NAMALWA (cell line): ENCODE measurements at regions not wholly inside any gene's neighbourhood (a gene's known extent, or its start where the extent isn't known, plus 50 kb on each side); places are given as distances from the start of the nearest gene placed in this dataset.
"Not testable (repeated sequence)": the region's sequence is repeated elsewhere in the genome, so short reads cannot be mapped to it uniquely, and the experiment has no call there.

Source experiments
- DNase-seq: peaks from one replicate; pipeline ENCODE4 v3.0.0-alpha.2; 2015; ENCODE audit warnings: low spot score

DNA sequence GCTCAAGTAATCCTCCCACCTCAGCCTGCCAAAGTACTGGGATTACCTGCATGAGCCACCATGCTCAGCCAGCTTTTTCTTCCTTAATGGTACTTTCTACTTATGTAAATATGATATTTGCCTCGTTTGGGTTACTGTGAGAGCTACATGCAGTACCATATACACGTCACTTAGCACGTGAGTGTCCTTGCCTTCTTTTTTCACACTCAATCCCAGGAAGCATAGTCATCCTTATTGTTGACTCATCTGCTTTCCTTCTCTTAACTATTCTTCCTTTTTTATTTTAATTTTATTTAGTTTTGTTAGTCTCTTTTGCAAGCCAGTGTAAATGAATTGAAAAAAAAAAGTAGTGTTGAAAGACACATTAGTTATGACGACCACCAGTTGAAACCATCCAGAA is 205.9 kb downstream of the HIPK3 start:
- DNase-seq, result no peak

DNA sequence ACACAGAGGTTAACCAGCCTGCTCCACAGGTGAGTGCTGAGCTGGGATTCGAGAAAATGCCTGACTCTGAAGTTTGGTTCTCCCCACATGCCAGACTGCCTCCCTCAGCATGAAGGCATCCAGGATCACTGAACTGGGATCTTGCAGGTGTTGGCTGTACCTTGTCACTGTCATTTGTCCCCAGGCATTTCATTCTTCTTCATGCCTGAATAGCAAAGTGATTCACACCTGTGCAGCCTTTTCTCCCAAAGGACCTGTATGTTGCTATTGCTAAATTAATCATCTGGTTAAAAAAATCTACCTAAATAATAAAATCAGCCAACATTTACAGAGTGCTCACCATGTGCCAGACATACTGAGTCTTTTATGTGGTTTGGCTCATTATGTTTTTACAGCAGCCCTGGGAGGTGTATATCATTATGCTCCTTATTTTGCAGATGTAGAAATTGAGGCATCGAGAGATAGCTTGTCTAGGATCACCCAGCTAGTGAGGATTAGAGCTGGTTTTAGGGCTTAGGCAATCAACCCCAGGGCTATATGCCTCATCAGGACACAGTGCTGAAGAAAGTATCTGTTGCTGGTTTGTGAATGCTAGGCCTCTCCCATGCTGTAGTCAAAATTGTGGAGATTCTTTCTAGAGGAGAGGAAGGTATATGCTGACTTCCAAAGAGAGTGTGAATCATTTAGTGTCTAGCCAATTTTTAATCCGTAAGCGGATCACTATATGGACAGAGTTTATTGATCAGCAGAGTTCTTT is 204.4 kb downstream of the HIPK3 start:
- no peak for DNase-seq

DNA sequence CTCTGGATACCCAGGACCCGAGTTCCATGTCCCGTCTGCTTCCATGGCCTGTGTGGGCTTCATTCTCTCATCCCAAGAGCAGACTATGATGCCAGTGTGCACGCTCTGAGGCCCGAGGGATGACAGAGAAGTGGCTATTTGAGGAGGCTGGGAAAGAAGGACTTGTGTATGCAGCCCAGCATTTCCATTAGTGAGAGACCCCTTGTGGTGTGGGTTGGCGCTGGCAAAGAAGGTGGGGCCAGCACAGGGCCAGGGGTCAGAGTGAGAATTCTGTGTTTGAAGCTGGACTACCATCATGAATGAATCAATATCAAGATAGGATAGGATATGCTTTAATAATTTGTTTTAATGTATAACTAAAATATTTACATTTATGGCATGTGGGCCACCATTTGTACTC is 200.8 kb downstream of the HIPK3 start:
- DNase-seq, result no peak

DNA sequence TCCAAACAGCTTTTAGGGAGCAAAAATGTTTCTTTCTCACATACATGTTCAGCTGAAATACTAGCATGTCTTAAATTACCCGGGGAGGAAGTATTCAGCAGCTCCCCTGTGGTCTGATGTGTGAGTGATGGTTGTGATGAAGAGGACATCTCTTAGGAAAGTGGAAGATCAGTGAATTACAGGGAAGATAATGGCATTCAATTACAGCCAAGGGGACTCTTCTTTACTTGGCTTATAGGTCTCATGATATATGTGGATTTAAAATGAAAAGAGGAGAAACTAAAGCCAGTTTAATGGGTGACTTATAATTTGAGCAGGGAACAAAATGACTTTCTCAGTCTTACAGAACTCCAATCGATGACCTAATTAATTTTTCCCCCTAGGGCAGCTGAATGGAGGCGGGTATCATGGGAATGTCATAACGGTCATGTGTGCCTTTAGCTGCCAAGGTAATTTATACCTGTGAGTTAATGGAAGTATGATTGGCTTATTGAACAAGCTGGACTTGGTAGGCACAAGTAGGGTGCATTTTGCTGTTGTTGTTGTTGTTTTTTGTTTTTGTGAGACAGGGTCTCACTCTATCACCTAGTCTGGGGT is 198.8 kb downstream of the HIPK3 start:
- DNase-seq, result no peak

DNA sequence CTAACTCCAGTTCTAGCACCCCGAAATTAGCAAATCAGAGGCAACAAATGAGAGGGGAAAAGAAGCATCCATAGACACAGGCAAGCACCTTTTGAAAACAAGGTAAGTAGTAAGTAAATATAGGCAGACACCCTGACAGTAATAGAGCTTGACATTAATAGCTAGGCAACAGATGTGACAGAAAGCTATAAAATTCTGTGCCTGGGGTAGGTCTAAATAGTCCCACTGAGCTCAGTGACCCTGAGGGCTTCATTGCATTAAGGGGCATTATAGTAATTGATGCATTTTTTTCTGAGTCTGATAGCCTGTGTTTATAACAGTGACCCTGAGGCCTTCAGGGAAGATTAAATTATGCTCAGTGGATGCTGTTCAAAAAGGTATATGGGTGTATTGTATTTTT is 197.1 kb downstream of the HIPK3 start:
- no peak for DNase-seq

DNA sequence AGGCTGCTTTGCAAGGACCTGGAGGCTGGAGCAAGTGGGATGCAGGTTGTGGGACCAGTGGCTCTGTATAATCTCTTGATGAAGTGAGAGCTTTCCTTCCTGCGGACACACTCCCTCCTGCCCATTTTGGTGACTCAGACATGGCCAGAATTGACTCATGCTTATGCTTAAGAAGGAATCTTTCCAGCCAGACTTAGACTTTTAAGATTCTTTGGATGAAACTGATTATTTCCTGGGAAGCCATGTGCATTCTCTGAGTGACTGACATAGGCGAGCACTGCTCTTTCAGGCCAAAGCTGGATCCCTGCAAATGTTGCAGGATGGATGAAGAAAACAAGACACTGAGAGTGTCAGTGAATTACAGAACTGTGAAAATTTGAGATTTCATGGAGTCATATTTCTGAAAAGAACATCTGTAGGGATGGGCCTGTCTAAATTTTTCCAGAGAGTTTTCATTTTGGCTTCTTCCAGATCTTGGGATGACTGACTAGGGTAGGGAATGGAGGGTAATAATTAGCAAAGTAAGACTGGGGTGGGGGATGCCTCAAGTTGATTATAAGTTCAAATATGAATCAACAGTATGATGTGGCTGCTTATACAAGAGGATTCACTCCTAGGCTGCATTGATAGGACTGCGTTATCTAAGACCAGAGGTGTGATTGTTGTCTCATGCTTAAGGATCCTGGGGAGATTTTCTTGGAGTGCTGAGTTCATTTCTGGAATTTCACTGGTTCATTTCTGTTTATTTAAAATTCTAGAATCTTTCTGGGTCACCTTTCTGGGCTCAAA is 195.8 kb downstream of the HIPK3 start:
- no peak for DNase-seq

DNA sequence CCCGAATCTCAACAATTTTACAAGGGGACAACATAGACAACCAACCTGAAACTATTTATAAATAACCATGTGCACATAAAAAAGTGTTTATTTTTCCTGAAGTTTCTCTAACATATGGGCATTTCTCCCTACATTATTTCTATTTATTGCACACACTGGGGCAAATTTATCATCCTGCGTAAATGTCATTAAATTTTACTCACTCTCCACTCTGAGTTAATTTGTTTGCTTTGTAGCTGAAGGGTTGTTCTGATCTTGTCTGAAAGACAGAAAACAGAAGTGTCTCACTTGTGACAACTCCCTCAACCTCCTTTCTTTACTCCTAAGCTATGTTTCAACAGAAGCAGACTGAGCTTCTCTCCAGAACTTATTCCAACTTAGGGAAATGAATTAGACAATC is 194.2 kb downstream of the HIPK3 start:
- DNase-seq, result no peak

DNA sequence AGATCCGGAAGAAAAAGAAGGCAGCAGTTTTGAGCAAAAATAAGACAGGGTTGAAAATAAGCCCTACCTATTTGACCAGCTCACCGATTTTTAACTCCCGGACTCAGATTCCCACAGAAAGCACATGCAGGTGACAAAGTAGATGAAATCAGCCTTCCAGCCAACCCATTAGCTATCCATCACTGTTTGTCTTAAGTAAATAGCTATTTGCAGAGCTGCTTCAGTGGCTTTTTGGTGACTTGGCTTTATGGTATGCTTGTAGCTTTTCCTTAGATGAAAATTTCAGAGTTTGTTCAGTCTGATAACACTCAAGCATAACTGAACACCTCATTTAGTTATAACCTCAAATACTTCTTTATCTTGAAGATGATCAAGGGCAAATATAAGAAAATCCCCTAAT is 192.6 kb downstream of the HIPK3 start:
- no peak for DNase-seq

DNA sequence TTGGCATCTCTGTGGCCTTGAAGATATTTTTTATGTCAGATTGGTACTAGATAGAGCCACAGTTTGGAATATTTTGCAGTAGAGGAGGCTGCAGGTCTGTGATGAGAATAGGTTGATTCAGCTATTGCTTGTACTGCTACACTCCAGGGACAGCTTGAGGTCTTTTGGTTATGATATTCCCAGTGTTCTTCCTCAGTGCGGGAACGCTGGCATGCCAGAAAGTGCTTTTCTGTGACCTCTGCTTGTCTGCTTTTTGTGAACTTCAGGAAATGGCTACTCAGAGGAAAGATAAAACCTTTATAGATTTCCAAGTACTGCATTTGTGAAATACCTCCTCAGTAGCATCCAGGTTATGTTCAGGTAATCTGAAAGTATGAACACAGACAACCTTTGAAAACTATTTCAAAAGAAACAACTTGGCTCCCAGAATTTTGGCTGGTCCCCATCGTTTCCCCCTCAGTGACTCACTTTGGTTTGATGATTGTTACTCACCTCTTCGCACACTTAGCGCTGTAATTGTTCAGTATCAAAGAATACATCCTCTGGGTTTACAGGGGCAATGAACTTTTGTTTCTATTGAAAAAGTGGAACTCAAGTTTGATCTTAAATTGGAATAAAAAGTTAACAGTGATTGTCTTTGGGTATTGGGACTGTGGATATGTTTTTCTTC is 191.4 kb downstream of the HIPK3 start:
- no peak for DNase-seq

DNA sequence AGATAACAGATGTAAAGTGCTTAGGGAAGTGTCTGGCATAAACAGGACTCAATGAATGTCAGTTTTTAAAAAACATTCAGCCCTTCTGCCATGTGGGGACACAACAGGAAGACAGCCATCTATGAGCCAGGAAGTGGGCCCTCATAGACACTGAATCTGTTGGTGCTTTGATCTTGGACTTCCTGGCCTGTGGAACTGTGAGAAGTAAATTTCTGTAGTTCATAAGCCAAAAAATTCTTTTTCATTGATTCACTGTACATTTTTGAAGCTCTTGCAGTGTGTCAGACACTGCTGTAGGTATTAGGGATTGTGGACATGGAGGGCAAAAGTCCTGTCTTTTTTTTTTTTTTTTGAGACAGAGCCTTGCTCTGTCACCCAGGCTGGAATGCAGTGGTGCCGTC is 188.6 kb downstream of the HIPK3 start:
- no peak for DNase-seq

DNA sequence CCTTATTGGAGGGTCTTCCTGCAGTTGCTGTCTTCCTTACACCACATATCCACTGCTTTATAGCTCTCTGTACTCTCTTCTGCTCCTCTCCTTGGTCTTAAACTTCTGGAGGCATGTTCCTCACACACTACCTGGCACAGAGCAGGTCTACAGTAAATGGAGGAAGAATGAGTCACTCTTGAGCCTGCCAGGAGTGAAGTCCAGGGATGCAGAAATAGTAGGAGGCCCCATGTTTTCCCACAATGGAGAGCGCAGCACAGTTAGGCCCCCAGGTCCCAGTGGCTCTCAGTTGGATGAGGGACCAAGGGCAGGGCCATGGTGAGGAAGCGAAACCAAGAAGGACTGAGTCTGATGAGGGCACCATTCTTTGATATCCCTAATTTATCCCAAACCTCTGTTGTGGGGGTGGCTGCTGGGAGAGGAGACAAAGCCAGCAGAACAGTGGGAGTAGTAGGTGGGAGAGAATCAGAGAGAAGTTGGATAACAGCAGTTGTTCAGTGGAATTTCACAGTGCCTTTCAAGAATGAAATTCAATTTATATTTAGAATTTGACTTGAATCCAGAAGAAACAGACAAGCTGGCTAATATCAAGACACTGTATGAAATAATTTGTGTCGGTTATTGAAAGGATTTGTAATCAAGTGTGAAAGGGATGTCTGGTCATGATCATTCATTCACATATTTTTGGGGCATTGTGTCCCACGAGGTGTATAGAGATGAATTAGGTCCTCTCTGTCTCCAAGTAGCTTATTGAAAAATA is 187.8 kb downstream of the HIPK3 start:
- DNase-seq, result no peak

DNA sequence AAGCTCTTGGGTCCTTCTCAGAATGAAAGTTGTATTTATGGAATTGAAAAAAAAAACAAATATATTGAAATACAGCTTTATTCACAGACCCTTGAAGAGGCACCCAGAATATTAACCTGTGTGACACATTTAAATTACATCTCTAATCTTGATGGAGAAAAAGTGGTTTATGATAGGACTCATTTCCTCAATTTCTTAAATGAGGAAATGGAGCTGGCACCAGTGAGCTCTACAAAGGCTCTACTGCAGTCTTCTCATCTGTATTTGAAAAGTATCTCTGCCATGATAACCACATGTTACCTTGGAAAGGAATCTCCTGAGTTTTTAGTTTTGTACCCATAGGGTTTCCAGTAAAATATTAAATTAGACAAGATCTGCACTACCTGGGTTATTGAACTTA is 186.5 kb downstream of the HIPK3 start:
- DNase-seq, result no peak

DNA sequence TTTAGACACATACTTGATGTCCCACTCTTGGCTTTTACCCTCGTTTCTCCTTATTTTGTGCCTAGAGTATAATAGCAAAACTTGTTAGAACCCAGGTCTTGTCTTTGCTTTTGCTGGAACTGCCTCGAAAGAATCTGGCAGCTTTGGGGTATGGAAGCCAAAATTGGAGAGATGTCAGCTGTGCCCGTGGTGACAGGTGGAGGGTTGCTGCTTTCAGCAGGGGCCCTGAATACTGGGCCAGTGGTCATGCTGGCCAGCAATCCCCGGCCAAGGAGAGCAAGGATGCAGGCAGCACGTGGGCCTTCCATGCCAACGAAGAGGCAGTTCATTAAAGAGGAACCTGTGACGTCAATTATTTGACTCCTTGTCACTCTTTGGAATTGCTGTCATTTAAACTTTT is 181.1 kb downstream of the HIPK3 start:
- no peak for DNase-seq

DNA sequence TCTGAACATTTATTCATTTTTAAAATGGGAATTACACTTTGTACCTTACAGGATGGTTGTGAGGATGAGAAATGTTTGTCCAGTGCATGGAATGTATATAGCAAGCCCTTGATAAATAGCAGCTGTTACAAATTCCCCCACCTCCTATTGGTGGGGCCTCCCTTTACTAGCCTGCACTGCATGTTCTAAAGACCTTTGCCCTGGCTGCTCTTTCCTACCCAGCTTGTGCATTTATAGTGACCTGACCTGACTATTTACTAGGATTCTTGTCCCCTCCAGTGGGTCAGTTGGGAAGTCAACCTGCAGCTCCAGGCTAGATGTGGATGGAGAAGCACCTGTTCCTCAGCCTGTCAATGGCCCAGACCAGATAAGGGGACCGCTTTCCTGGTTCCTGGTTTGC is 180.3 kb downstream of the HIPK3 start:
- no peak for DNase-seq

DNA sequence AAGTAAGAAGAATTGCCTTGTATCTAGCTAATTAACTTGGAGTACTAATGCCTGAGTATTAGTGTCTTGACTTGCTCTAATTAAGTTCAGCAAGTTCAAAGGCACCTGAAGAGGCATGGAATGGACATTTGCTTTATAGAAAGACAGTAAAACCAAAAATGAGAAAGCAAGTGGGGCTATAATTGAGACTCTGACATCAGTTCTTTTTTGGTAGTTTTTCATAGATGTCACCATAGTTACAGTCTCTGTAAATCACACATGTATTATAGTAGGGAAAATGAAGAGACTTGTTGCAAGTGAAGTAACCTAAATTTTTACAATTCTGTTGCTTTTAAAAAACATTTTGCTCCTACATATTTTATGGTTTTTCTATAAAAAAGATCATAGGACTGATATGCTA is 178.0 kb downstream of the HIPK3 start:
- DNase-seq, result no peak

DNA sequence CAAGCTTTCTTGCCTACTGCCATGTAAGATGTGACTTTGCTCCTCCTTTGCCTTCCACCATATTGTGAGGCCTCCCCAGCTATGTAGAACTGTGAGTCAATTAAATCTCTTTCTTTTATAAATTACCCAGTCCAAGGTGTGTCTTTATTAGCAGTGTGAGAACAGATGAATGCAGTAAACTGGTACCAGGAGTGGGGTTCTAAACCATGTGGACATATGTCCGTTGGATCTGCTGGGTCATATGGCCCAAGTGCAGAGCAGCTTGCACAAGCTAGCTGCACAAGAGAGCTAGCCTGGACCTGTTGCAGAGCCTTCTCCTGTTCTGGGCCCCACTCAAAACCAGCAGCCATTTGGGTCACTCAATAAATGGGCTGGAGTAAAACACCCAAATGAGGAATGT is 177.1 kb downstream of the HIPK3 start:
- no peak for DNase-seq

DNA sequence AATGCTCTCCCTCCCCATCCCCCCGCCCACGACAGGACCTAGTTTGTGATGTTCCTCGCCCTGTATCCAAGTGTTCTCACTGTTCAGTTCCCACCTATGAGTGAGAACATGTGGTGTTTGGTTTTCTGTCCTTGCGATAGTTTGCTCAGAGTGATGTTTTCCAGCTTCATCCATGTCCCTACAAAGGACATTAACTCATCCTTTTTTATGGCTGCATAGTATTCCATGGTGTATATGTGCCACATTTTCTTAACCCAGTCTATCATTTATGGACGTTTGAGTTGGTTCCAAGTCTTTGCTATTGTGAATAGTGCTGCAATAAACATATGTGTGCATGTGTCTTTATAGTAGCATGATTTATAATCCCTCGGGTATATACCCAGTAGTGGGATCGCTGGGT is 171.3 kb downstream of the HIPK3 start:
- DNase-seq, result not testable (repeated sequence)

DNA sequence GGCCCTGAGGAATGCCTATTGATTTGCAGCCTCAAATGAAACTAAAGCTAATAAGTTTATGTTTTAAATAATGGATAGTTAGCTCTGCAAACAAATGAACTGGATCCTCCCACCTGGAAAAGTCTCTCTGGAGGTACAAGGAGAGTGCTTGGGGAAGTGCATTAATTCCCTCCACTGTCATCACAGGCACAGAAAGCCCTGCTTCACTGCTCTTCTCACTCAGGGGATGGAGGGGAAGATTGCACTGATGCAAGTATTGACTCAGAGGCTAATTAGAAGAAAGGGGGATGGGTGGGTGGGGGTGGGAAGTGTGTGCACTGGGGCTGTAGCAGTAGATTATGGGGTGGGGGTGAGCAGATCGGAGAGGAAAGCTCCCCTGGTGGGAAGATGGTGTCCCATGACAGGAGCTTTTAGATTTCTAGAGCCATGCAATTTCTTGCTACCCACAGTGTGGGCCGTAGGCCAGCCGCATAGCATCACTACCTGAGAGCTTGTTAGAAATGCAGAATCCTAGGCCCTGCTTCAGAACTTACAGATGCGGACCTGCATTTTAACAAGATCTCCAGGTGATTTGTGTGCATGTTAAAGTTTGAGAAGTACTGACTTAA is 163.9 kb downstream of the HIPK3 start:
- DNase-seq, result no peak

DNA sequence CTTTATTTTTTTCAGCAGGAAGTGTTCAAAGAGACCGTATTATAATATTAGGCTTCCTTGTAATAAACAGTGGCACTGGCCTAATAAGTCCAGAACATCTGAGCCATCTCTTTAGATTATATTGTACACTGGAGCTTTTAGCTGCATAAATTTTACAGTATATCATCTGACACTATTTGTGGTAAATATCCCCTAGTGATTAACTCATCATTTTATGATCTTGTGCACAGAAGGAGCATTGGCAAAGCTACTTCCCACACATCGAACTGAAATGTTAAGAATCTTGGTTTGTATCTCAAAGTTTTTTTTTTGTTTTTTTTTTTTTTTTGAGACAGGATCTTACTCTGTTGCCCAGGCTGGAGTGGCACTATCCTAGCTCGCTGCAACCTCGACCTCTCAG is 162.7 kb downstream of the HIPK3 start:
- no peak for DNase-seq

DNA sequence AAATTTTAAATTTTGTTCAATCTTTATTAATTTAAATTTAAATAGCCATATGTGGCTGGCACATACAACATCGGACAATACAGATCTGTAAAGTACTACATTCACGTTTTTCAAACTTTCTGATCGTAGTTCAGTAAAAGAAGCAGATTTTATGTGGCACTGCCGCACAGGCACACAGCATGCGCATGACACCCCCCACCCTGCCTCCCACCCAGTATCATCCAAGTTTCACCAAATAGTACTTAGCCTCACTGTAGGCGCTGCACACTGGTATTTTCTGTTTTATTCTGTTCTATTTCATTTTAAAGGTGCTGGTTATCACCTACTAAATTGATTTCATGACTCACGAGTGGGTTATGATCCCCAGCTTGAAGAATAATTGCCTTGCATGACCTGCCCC is 159.9 kb downstream of the HIPK3 start:
- no peak for DNase-seq

DNA sequence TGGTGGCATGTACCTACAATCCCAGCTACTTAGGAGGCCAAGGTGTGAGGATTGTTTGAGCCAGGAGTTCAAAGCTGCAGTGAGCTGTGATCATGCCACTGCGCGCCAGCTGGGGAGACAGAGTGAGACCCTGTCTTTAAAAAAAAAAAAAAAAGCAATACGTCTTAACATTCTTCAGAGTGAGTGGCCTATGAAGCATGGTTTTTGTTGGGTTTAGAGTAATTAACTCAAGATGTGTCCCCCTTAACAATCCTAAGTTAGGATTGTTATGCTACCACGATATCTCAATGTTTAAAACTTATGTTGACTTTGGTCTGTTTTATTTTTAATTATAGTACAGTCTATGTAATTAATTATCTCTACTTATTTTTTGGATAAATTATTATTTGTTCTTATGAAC is 156.1 kb downstream of the HIPK3 start:
- no peak for DNase-seq

DNA sequence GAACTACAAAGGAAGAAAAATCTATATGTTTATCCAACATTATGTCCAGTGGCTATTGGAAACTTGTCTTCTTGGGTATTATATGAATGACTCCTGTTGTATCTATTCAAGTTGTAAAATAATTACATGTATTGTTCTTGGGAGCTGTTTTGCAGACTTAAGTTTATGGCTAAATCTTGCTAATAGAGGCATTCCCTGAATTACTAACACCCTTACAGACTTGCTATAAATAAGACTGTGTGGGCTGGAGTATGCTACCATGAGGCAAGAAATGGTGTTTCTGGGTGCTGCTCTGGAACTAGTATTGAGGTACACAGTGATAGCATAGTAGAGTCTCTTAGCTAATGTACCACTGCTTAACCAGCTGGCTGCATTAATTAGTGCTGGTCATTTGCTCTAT is 155.1 kb downstream of the HIPK3 start:
- DNase-seq, result no peak
